ENCODE measurements at regions not wholly inside any gene's neighbourhood (a gene's known extent, or its start where the extent isn't known, plus 50 kb on each side); places are given as distances from the start of the nearest gene placed in this dataset.

DNA sequence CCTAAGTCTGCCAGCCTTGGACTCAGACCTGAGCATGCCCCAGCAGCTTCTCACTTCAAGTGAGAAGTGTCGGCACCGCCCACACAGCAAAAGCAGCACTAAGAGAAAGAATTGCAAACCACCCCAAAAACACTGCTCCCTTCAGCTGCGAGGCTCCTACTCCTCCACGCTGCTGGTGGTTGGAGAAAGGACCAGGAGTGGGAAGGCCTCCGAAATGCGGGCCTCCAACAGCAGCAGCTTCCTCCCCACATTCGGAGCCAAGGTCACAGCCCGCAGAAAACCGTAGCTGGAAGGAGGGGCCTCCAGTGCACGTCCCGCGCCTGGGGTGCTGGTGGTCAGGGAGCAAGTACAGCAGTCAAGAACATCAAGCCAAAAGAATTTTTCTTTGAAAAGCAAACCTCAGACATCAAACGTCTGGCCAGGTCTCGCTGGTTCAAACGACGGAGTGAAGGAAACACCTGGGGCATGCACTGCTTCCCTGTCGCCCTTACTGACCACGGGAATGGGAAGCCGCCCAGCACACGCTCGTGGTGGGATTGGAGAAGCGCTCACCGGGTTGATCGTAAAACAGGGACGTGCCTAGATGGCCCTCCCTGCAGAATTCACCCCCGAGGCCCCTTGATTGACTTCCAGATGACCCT lies 185.6 kb upstream of the CST7 start:
- TF ChIP-seq POLR2A (IDR thresholded peaks at IDR 0.05) (no peak), POLR2AphosphoS5 (IDR thresholded peaks at IDR 0.05) (no peak)
- TF ChIP-seq, protein P1, sequence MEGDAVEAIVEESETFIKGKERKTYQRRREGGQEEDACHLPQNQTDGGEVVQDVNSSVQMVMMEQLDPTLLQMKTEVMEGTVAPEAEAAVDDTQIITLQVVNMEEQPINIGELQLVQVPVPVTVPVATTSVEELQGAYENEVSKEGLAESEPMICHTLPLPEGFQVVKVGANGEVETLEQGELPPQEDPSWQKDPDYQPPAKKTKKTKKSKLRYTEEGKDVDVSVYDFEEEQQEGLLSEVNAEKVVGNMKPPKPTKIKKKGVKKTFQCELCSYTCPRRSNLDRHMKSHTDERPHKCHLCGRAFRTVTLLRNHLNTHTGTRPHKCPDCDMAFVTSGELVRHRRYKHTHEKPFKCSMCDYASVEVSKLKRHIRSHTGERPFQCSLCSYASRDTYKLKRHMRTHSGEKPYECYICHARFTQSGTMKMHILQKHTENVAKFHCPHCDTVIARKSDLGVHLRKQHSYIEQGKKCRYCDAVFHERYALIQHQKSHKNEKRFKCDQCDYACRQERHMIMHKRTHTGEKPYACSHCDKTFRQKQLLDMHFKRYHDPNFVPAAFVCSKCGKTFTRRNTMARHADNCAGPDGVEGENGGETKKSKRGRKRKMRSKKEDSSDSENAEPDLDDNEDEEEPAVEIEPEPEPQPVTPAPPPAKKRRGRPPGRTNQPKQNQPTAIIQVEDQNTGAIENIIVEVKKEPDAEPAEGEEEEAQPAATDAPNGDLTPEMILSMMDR (IDR thresholded peaks at IDR 0.05 in 8 of 11, conservative IDR thresholded peaks at IDR 0.05 in 3 of 11), result no peak
